ENCODE measurements at regions not wholly inside any gene's neighbourhood (a gene's known extent, or its start where the extent isn't known, plus 50 kb on each side); places are given as distances from the start of the nearest gene placed in this dataset.

GRCh38 chr17:45581860-45582259, 91.3 kb upstream of the PLEKHM1 start:
- TF ChIP-seq CTCF (IDR thresholded peaks at IDR 0.05) (no peak), POLR2A (IDR thresholded peaks at IDR 0.05) (no peak)
